ENCODE measurements at regions not wholly inside any gene's neighbourhood (a gene's known extent, or its start where the extent isn't known, plus 50 kb on each side); places are given as distances from the start of the nearest gene placed in this dataset.

DNA sequence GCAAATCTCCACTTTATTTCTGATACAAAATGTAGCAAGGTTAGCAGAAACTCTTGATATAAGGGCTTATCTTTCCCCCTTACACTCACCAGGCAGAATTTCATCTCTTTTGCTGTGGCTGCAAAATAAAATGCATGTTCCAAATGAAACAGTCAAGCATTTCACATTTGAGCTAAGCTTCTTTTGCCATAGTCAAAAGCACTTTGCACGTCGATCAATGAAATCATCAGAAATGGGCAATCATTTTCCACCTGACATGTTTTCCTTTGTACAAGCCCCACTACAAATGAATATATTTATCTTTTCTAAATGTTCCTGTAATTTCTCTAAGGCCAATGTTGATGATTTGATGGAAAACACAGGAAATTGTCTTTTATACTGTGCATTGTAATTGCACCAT, 178.4 kb downstream of the ANKRD50 start:
- H3K27me3 ChIP-seq = no peaks in the 10 kb centered on the region
- no peak overlapping the region for H3K4me3 ChIP-seq
- H3K36me3 ChIP-seq = no peaks in the 10 kb centered on the region
- H3K27ac ChIP-seq = no peak overlapping the region
- H3K9me3 ChIP-seq = no peaks in the 10 kb centered on the region
- H3K4me1 ChIP-seq = no peaks in the 10 kb centered on the region
- DNase-seq = no peak
- TF ChIP-seq POLR2A (IDR thresholded peaks at IDR 0.05) = no peak
- TF ChIP-seq, protein P1, sequence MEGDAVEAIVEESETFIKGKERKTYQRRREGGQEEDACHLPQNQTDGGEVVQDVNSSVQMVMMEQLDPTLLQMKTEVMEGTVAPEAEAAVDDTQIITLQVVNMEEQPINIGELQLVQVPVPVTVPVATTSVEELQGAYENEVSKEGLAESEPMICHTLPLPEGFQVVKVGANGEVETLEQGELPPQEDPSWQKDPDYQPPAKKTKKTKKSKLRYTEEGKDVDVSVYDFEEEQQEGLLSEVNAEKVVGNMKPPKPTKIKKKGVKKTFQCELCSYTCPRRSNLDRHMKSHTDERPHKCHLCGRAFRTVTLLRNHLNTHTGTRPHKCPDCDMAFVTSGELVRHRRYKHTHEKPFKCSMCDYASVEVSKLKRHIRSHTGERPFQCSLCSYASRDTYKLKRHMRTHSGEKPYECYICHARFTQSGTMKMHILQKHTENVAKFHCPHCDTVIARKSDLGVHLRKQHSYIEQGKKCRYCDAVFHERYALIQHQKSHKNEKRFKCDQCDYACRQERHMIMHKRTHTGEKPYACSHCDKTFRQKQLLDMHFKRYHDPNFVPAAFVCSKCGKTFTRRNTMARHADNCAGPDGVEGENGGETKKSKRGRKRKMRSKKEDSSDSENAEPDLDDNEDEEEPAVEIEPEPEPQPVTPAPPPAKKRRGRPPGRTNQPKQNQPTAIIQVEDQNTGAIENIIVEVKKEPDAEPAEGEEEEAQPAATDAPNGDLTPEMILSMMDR (IDR thresholded peaks at IDR 0.05) = no peak

GRCh38 chr4:124535003-124535402, 177.5 kb downstream of the ANKRD50 start:
- DNase-seq = no peak
- no peaks in the 10 kb centered on the region for H3K27me3 ChIP-seq
- TF ChIP-seq POLR2A (IDR thresholded peaks at IDR 0.05) = no peak
- TF ChIP-seq, protein P1 (IDR thresholded peaks at IDR 0.05) = no peak
- no peak overlapping the region for H3K4me3 ChIP-seq
- H3K9me3 ChIP-seq = no peaks in the 10 kb centered on the region
- no peak overlapping the region for H3K27ac ChIP-seq
- no peaks in the 10 kb centered on the region for H3K4me1 ChIP-seq
- H3K36me3 ChIP-seq = no peaks in the 10 kb centered on the region

DNA sequence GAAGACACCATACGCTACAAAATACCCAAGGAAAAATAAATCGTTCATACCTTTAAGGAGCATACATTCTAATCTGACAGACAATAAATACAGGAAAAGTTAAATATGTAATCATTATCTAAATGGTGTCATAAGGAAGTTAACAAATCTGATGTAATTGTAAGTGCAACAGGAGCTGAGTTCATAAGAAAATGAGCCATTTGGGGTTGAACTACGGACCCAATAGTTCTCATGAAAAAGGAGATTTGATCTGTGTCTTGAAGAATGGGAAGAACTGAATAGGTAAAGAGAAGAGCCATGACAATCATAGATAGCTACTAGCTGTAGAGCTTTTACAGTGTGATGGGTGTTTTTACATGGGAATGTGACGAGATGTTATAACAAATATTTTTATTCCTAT, 175.6 kb downstream of the ANKRD50 start:
- TF ChIP-seq POLR2A (IDR thresholded peaks at IDR 0.05) = no peak
- TF ChIP-seq, protein P1 (IDR thresholded peaks at IDR 0.05) = no peak
- no peaks in the 10 kb centered on the region for H3K9me3 ChIP-seq
- H3K36me3 ChIP-seq = no peaks in the 10 kb centered on the region
- DNase-seq = no peak
- no peak overlapping the region for H3K4me3 ChIP-seq
- H3K27ac ChIP-seq = no peak overlapping the region
- no peaks in the 10 kb centered on the region for H3K27me3 ChIP-seq
- no peaks in the 10 kb centered on the region for H3K4me1 ChIP-seq

- TF ChIP-seq, protein P1 (IDR thresholded peaks at IDR 0.05) = no peak
- TF ChIP-seq POLR2A (IDR thresholded peaks at IDR 0.05) = no peak
- no peak overlapping the region for H3K27ac ChIP-seq
- H3K27me3 ChIP-seq = no peaks in the 10 kb centered on the region
- no peaks in the 10 kb centered on the region for H3K9me3 ChIP-seq
- no peaks in the 10 kb centered on the region for H3K36me3 ChIP-seq
- H3K4me1 ChIP-seq = no peaks in the 10 kb centered on the region
- H3K4me3 ChIP-seq = no peak overlapping the region
- DNase-seq = no peak
Measured at GRCh38 chr4:124537971-124538370, 174.6 kb downstream of the ANKRD50 start.

DNA sequence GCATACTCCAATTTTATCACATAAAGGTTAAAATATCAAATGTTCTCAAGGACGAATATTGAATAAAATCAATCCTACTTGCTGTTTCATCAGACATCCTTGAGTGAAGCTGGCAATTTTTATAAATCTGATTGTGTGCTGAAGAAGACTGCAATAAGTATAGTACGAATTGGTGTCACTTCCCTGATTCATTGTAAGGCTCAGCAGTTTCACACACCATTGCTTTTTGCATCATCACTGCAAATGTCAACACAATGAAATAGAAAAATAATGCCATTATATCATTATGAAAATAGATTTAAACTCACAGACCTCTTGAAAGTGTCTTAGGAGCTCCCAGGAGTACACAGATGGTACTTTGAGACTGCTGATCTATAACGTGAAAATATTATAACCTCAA, 172.5 kb downstream of the ANKRD50 start:
- H3K9me3 ChIP-seq = no peaks in the 10 kb centered on the region
- no peaks in the 10 kb centered on the region for H3K36me3 ChIP-seq
- no peaks in the 10 kb centered on the region for H3K4me1 ChIP-seq
- no peak overlapping the region for H3K4me3 ChIP-seq
- DNase-seq = no peak
- no peak for TF ChIP-seq POLR2A (IDR thresholded peaks at IDR 0.05)
- TF ChIP-seq, protein P1 (IDR thresholded peaks at IDR 0.05) = no peak
- H3K27me3 ChIP-seq = no peaks in the 10 kb centered on the region
- no peak overlapping the region for H3K27ac ChIP-seq
